ENCODE measurements at regions not wholly inside any gene's neighbourhood (a gene's known extent, or its start where the extent isn't known, plus 50 kb on each side); places are given as distances from the start of the nearest gene placed in this dataset.

DNA sequence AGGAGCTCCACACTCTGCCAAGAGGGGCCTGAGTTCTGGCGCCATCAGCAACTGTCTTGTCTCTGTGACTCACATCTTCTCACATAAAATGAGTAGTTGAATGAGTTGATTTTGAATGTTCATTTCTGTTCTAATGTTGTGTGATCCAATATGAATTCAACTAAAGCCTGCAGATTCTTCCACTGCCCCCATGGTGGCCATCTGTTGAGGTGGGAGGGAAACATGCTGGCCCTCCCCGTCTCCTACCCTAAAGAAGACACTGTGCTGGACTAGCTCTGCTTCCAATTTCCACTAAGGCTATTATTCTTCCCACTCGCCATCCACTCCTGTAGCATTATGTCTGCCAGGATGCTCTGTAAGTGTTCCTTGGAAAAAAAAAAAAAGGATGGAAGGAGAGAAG, 555.6 kb upstream of the LARGE1 start:
- Histone ChIP-seq H3K9me3 (ENCODE audit: low read length) (peaks cover 4% of the 10 kb centered on the region), H3K79me2 (ENCODE audit: insufficient read depth, low read length) (no peaks in the 10 kb centered on the region), H4K20me1 (ENCODE audit: insufficient read depth, low read length) (no peaks in the 10 kb centered on the region), H3K4me1 (ENCODE audit: insufficient read depth, low read length) (no peaks in the 10 kb centered on the region), H2AFZ (ENCODE audit: low read length) (no peak overlapping the region), H3K9ac (ENCODE audit: insufficient read depth, low read depth, low read length) (no peak overlapping the region), H3K27me3 (ENCODE audit: control insufficient read depth in 1 of 2, insufficient read depth in 2 of 2, low read length in 2 of 2) (no peaks in the 10 kb centered on the region), H3K4me3 (replicated peaks in 1 of 3; ENCODE audit: insufficient read depth in 1 of 3, low read depth in 2 of 3, low read length in 3 of 3) (no peak overlapping the region), H3K36me3 (replicated peaks in 1 of 2; ENCODE audit: control insufficient read depth in 1 of 2, insufficient read depth in 2 of 2, low read length in 2 of 2) (no peaks in the 10 kb centered on the region), H3K27ac (ENCODE audit: extremely low read length, insufficient read depth, low read length) (no peak overlapping the region), H3K4me2 (ENCODE audit: low read depth, low read length) (no peak overlapping the region)
- in situ Hi-C loops (cut with HindIII; ENCODE audit: extremely low pct_ligation_motif_present, low pct_unique_long_range_greater_than_20kb), result no loop called here
- 8% methylated on average over 2 of the region's 3 CpGs for WGBS (ENCODE audit: low lambda C conversion rate)
- DNase-seq (ENCODE audit: low spot score) (no peak), FAIRE-seq (no peak), ATAC-seq (no peak)
- intact Hi-C loops (cut with micrococcal nuclease; ENCODE audit: unreplicated experiment), result no loop called here
- TF ChIP-seq NR1H2 (CRISPR knock-in tag; IDR thresholded peaks at IDR 0.05; ENCODE audit: borderline replicate concordance, low read depth) (no peak), PCBP1 (IDR thresholded peaks at IDR 0.05; ENCODE audit: borderline replicate concordance, low read depth, low read length) (no peak), ZNF224 (CRISPR knock-in tag; IDR thresholded peaks at IDR 0.05) (no peak), ZNF180 (CRISPR knock-in tag; IDR thresholded peaks at IDR 0.05; ENCODE audit: borderline replicate concordance, low read depth) (no peak), ELF3 (CRISPR knock-in tag; IDR thresholded peaks at IDR 0.05) (no peak), ZNF720 (CRISPR knock-in tag; IDR thresholded peaks at IDR 0.05) (no peak)
- TF ChIP-seq, protein P1, sequence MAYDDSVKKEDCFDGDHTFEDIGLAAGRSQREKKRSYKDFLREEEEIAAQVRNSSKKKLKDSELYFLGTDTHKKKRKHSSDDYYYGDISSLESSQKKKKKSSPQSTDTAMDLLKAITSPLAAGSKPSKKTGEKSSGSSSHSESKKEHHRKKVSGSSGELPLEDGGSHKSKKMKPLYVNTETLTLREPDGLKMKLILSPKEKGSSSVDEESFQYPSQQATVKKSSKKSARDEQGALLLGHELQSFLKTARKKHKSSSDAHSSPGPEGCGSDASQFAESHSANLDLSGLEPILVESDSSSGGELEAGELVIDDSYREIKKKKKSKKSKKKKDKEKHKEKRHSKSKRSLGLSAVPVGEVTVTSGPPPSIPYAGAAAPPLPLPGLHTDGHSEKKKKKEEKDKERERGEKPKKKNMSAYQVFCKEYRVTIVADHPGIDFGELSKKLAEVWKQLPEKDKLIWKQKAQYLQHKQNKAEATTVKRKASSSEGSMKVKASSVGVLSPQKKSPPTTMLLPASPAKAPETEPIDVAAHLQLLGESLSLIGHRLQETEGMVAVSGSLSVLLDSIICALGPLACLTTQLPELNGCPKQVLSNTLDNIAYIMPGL (CRISPR knock-in tag; IDR thresholded peaks at IDR 0.05; ENCODE audit: borderline replicate concordance in 1 of 2, low read depth in 1 of 2), result no peak
- TF ChIP-seq, protein P2, sequence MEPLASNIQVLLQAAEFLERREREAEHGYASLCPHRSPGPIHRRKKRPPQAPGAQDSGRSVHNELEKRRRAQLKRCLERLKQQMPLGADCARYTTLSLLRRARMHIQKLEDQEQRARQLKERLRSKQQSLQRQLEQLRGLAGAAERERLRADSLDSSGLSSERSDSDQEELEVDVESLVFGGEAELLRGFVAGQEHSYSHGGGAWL (CRISPR knock-in tag; IDR thresholded peaks at IDR 0.05), result no peak
- TF ChIP-seq, protein P3, sequence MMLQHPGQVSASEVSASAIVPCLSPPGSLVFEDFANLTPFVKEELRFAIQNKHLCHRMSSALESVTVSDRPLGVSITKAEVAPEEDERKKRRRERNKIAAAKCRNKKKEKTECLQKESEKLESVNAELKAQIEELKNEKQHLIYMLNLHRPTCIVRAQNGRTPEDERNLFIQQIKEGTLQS (CRISPR knock-in tag; IDR thresholded peaks at IDR 0.05), result no peak
- TF ChIP-seq, protein P4, sequence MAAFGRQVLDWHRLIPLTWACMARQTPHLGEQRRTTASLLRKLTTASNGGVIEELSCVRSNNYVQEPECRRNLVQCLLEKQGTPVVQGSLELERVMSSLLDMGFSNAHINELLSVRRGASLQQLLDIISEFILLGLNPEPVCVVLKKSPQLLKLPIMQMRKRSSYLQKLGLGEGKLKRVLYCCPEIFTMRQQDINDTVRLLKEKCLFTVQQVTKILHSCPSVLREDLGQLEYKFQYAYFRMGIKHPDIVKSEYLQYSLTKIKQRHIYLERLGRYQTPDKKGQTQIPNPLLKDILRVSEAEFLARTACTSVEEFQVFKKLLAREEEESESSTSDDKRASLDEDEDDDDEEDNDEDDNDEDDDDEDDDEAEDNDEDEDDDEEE (CRISPR knock-in tag; IDR thresholded peaks at IDR 0.05), result no peak
- ChIA-PET CTCF (ENCODE audit: low intra/inter-chr PET ratio, low total read pairs) (no interaction called here), POLR2A (no interaction called here)
- BruUV-seq (replicated peaks), result no TSS peak

Data from HepG2 (cell line).